ENCODE measurements at regions not wholly inside any gene's neighbourhood (a gene's known extent, or its start where the extent isn't known, plus 50 kb on each side); places are given as distances from the start of the nearest gene placed in this dataset.

DNA sequence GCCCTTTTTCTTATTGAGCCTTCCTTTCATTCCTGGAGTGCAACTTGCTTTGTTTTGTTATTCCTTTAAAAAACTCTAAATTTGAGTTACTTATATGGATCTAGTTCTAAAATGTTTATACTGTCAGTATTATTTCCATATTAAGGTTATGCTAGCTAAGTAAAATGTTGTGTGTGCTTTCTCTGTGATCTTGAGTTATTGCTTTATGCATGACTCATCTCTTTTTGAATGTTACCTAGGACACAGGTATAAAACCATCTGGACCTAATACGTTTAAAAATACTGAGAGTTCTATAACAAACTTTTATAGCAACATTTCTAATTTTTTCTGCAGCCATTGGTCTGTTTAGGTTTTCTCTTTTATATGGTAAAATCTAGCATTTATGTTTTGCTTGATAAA lies 132.8 kb upstream of the LGR5 start:
- no peak for TF ChIP-seq MYC (IDR thresholded peaks at IDR 0.05; ENCODE audit: low read depth, low read length)
- TF ChIP-seq MAX (IDR thresholded peaks at IDR 0.05; ENCODE audit: low read depth, low read length): no peak
- TF ChIP-seq, protein P1, sequence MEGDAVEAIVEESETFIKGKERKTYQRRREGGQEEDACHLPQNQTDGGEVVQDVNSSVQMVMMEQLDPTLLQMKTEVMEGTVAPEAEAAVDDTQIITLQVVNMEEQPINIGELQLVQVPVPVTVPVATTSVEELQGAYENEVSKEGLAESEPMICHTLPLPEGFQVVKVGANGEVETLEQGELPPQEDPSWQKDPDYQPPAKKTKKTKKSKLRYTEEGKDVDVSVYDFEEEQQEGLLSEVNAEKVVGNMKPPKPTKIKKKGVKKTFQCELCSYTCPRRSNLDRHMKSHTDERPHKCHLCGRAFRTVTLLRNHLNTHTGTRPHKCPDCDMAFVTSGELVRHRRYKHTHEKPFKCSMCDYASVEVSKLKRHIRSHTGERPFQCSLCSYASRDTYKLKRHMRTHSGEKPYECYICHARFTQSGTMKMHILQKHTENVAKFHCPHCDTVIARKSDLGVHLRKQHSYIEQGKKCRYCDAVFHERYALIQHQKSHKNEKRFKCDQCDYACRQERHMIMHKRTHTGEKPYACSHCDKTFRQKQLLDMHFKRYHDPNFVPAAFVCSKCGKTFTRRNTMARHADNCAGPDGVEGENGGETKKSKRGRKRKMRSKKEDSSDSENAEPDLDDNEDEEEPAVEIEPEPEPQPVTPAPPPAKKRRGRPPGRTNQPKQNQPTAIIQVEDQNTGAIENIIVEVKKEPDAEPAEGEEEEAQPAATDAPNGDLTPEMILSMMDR (IDR thresholded peaks at IDR 0.05; ENCODE audit: low read depth, low read length): no peak
- TF ChIP-seq POLR2A (IDR thresholded peaks at IDR 0.05; ENCODE audit: extremely low read depth, insufficient read length): no peak
- H3K4me3 ChIP-seq (ENCODE audit: low read depth, low read length): no peak overlapping the region

GRCh38 chr12:71304306-71304705 lies 135.3 kb upstream of the LGR5 start:
- DNase-seq (ENCODE audit: low read depth): no peak
- TF ChIP-seq, protein P1 (IDR thresholded peaks at IDR 0.05; ENCODE audit: low read depth, low read length): no peak
- no peak for TF ChIP-seq POLR2A (IDR thresholded peaks at IDR 0.05; ENCODE audit: extremely low read depth, insufficient read length)
- TF ChIP-seq MYC (IDR thresholded peaks at IDR 0.05; ENCODE audit: low read depth, low read length): no peak
- no peak for TF ChIP-seq MAX (IDR thresholded peaks at IDR 0.05; ENCODE audit: low read depth, low read length)
- H3K4me3 ChIP-seq (ENCODE audit: low read depth, low read length): no peak overlapping the region

More for the DNA sequence above, 132.8 kb upstream of the LGR5 start:
- no peak for DNase-seq (ENCODE audit: low read depth)

DNA sequence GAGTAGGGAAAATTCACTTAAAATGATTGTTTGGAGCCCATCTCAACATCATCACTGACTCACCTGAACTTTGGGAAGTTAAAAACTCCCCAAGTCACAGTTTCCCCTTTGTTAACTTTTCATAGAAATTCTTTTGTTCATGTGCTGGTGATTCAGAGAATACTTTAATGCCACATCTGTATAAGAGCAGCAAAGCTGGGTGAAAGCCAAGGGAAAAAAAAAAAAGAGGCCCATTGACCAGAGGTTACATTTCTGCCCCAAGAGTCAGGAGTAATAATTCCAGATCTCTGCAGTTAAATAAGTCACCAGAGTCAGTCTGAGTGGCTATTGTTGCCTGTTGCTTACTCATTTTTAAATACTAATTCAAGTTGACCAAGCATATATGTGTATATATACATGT lies 136.4 kb upstream of the LGR5 start:
- no peak for DNase-seq (ENCODE audit: low read depth)
- TF ChIP-seq MYC (IDR thresholded peaks at IDR 0.05; ENCODE audit: low read depth, low read length) (no peak), MAX (IDR thresholded peaks at IDR 0.05; ENCODE audit: low read depth, low read length) (no peak), POLR2A (IDR thresholded peaks at IDR 0.05; ENCODE audit: extremely low read depth, insufficient read length) (no peak)
- TF ChIP-seq, protein P1 (IDR thresholded peaks at IDR 0.05; ENCODE audit: low read depth, low read length): no peak
- no peak overlapping the region for H3K4me3 ChIP-seq (ENCODE audit: low read depth, low read length)

DNA sequence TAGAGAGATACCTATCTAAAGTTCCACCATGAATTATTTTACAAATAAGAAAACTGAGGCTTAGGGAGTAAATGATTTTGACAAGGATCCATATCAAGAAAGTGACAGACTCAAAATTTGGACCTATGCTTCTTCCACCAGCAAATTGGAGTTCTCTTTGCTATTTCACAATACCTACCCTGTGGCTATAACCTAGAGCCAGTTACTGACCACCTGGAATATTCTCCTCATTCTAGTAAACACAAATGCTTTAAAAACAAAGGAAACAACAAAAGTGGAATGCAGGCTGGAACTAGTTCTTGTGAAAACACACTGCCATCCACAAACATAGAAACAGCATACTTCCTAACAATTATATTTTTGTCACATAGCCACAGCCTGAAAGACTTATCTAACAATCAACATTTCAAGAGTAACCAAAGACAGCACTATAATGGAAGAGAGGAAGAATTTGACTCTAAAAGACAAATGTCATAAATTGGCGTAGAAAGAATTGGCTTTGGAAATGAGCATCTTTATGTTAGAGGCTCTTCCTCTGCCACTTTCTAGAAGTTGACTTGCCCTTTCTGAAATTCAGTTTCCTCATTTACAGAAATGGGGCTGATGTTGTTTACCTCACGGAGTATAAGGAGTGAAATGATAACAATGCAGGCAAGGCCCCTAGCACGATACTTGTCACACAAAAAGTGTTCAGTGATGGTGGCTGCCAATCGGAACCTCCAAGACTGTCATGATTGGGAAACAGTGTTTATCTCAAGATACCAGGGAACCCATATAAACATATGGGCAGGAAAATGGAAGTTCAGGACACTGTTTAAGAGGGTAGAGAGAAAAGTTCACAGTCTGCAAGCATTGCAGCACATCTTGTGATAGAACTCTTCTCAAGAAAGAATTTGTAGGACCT lies 138.6 kb upstream of the LGR5 start:
- no peak overlapping the region for H3K4me3 ChIP-seq (ENCODE audit: low read depth, low read length)
- TF ChIP-seq MAX (IDR thresholded peaks at IDR 0.05; ENCODE audit: low read depth, low read length): no peak
- no peak for TF ChIP-seq POLR2A (IDR thresholded peaks at IDR 0.05; ENCODE audit: extremely low read depth, insufficient read length)
- TF ChIP-seq MYC (IDR thresholded peaks at IDR 0.05; ENCODE audit: low read depth, low read length): no peak
- TF ChIP-seq, protein P1 (IDR thresholded peaks at IDR 0.05; ENCODE audit: low read depth, low read length): no peak
- no peak for DNase-seq (ENCODE audit: low read depth)

- no peak for DNase-seq (ENCODE audit: low read depth)
- no peak overlapping the region for H3K4me3 ChIP-seq (ENCODE audit: low read depth, low read length)
- TF ChIP-seq POLR2A (IDR thresholded peaks at IDR 0.05; ENCODE audit: extremely low read depth, insufficient read length) (no peak), MAX (IDR thresholded peaks at IDR 0.05; ENCODE audit: low read depth, low read length) (no peak), MYC (IDR thresholded peaks at IDR 0.05; ENCODE audit: low read depth, low read length) (no peak)
- TF ChIP-seq, protein P1 (IDR thresholded peaks at IDR 0.05; ENCODE audit: low read depth, low read length): no peak
These were observed 139.8 kb upstream of the LGR5 start for GRCh38 chr12:71299541-71300376.

Measured in NB4 (cell line).